ENCODE measurements at regions not wholly inside any gene's neighbourhood (a gene's known extent, or its start where the extent isn't known, plus 50 kb on each side); places are given as distances from the start of the nearest gene placed in this dataset.

DNA sequence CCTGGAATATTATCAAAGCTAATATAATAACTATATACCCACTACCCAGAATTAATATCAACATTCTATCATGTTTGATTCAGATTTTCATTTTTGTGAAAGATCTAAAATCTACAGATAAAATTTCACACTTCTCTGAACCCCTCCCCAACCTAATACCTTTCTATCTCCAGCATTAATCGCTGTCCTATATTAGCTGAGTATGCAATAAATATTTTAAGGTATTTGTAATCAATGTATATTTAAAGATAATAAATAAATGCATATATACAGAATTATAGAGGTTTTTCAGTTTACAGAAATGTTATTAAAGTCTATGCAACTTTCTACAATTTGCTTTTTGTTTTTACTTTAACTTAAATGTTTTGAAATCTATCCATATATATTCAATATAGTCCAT is 156.7 kb upstream of the NRSN1 start:
- no peak overlapping the region for H3K4me3 ChIP-seq (ENCODE audit: low read length)
- TF ChIP-seq CTCF (conservative IDR thresholded peaks at IDR 0.05; ENCODE audit: low read length): no peak

GRCh38 chr6:23977706-23978105 is 148.3 kb upstream of the NRSN1 start:
- TF ChIP-seq CTCF (conservative IDR thresholded peaks at IDR 0.05; ENCODE audit: low read length): no peak
- DNase-seq (ENCODE audit: low read depth): no peak
- no peak overlapping the region for H3K4me3 ChIP-seq (ENCODE audit: low read length)

More for the DNA sequence above, 156.7 kb upstream of the NRSN1 start:
- DNase-seq (ENCODE audit: low read depth): no peak

- no peak for DNase-seq (ENCODE audit: low read depth)
- no peak overlapping the region for H3K4me3 ChIP-seq (ENCODE audit: low read length)
- no peak for TF ChIP-seq CTCF (conservative IDR thresholded peaks at IDR 0.05; ENCODE audit: low read length)
These were observed 145.1 kb upstream of the NRSN1 start for GRCh38 chr6:23980965-23981364.

DNA sequence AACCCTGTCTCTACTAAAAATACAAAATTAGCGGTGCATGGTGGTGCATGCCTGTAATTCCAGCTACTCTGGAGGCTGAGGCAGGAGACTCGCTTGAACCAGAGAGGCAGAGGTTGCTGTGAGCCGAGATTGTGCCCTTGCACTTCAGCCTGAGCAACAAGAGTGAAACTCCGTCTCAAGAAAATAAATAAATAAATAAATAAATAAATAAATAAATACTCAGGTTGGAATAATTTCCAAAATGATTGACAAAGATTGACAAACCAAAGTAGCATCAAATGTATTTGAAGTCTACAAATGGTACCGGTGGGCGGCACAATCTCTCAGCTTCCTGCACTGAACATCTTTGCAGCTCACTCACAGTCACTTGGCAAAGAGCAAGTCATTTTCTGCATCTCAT is 144.1 kb upstream of the NRSN1 start:
- DNase-seq (ENCODE audit: low read depth): no peak
- no peak overlapping the region for H3K4me3 ChIP-seq (ENCODE audit: low read length)
- no peak for TF ChIP-seq CTCF (conservative IDR thresholded peaks at IDR 0.05; ENCODE audit: low read length)

DNA sequence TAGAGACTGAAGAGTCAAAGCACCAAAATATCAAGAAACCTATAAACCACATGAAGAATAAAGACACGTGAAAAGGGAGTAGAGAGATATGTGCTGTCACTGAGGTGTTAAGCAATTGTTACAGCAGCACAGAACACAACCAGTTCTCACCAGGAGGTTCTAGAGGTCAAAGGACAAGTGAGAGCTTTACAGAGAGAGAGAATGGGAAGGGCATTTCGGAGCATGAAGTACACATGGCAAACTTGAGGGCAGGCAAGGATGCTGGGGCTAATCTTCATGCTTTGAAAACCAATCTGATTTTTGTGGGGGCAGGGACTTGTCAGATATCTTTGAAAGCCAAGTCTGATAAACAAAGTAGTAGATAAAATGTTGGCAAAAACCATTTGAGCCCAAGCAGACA is 142.3 kb upstream of the NRSN1 start:
- TF ChIP-seq CTCF (conservative IDR thresholded peaks at IDR 0.05; ENCODE audit: low read length): no peak
- no peak overlapping the region for H3K4me3 ChIP-seq (ENCODE audit: low read length)
- DNase-seq (ENCODE audit: low read depth): no peak

DNA sequence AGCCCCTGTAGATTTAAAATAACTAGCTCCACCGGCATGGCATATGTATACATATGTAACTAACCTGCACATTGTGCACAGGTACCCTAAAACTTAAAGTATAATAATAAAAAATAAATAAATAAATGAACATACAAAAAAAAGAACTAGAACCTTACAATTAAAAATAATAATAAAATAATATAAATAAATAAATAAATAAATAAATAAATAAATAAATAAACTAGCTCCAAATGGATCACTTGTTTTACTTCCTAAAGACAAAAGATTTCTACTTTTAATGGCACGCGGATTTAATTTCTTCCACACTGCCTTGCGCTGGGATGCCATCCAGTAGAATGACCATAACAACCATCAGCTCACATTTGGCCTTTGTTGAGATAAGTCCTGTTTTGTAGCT is 141.0 kb upstream of the NRSN1 start:
- DNase-seq (ENCODE audit: low read depth): no peak
- TF ChIP-seq CTCF (conservative IDR thresholded peaks at IDR 0.05; ENCODE audit: low read length): no peak
- no peak overlapping the region for H3K4me3 ChIP-seq (ENCODE audit: low read length)

- no peak overlapping the region for H3K4me3 ChIP-seq (ENCODE audit: low read length)
- no peak for DNase-seq (ENCODE audit: low read depth)
- TF ChIP-seq CTCF (conservative IDR thresholded peaks at IDR 0.05; ENCODE audit: low read length): no peak
These were observed 136.0 kb upstream of the NRSN1 start for GRCh38 chr6:23989885-23990533.
